Ishikawa (cell line): ENCODE measurements at regions not wholly inside any gene's neighbourhood (a gene's known extent, or its start where the extent isn't known, plus 50 kb on each side); places are given as distances from the start of the nearest gene placed in this dataset.

Experiments used
- CEBPB ChIP-seq: IDR thresholded peaks from 2 replicates; pipeline ENCODE4 v1.6.1; 2012
- CREB1 ChIP-seq: IDR thresholded peaks from 2 replicates; pipeline ENCODE4 v1.6.1; 2012; ENCODE audit warnings: low read depth
- EGR1 ChIP-seq: IDR thresholded peaks from 2 replicates; pipeline ENCODE4 v1.6.1; 2012
- EP300 ChIP-seq: IDR thresholded peaks from 2 replicates; pipeline ENCODE4 v1.6.1; 2012; ENCODE audit warnings: borderline replicate concordance
- FOXM1 ChIP-seq: IDR thresholded peaks from 2 replicates; pipeline ENCODE4 v1.6.1; 2012; ENCODE audit warnings: low read depth, borderline replicate concordance
- MAX ChIP-seq: IDR thresholded peaks from 2 replicates; pipeline ENCODE4 v1.6.1; 2012
- NFIC ChIP-seq: IDR thresholded peaks from 2 replicates; pipeline ENCODE4 v1.6.1; 2012
- RAD21 ChIP-seq: IDR thresholded peaks from 2 replicates; pipeline ENCODE4 v1.6.1; 2012; ENCODE audit warnings: low read depth
- TAF1 ChIP-seq: IDR thresholded peaks from 2 replicates; pipeline ENCODE4 v1.6.1; 2012; ENCODE audit warnings: low read depth, mild to moderate bottlenecking
- TCF12 ChIP-seq: IDR thresholded peaks from 2 replicates; pipeline ENCODE4 v1.6.1; 2012; ENCODE audit warnings: low read depth
- TEAD4 ChIP-seq: IDR thresholded peaks from 2 replicates; pipeline ENCODE4 v1.6.1; 2012
- USF1 ChIP-seq: IDR thresholded peaks from 2 replicates; pipeline ENCODE4 v1.6.1; 2012
- YY1 ChIP-seq: IDR thresholded peaks from 2 replicates; pipeline ENCODE4 v1.6.1; 2012; ENCODE audit warnings: low read depth
- ZBTB7A ChIP-seq: IDR thresholded peaks from 2 replicates; pipeline ENCODE4 v1.6.1; 2012; ENCODE audit warnings: low read depth
- TF ChIP-seq, protein P1 (sequence below): IDR thresholded peaks from 2 replicates; pipeline ENCODE4 v1.6.1; 2012; ENCODE audit warnings: low read depth, mild to moderate bottlenecking

- no peak for TF ChIP-seq CREB1
- TF ChIP-seq EGR1: no peak
- no peak for TF ChIP-seq CEBPB
- no peak for TF ChIP-seq MAX
- no peak for TF ChIP-seq USF1
- no peak for TF ChIP-seq ZBTB7A
- TF ChIP-seq FOXM1: no peak
- no peak for TF ChIP-seq EP300
- TF ChIP-seq, protein P1, sequence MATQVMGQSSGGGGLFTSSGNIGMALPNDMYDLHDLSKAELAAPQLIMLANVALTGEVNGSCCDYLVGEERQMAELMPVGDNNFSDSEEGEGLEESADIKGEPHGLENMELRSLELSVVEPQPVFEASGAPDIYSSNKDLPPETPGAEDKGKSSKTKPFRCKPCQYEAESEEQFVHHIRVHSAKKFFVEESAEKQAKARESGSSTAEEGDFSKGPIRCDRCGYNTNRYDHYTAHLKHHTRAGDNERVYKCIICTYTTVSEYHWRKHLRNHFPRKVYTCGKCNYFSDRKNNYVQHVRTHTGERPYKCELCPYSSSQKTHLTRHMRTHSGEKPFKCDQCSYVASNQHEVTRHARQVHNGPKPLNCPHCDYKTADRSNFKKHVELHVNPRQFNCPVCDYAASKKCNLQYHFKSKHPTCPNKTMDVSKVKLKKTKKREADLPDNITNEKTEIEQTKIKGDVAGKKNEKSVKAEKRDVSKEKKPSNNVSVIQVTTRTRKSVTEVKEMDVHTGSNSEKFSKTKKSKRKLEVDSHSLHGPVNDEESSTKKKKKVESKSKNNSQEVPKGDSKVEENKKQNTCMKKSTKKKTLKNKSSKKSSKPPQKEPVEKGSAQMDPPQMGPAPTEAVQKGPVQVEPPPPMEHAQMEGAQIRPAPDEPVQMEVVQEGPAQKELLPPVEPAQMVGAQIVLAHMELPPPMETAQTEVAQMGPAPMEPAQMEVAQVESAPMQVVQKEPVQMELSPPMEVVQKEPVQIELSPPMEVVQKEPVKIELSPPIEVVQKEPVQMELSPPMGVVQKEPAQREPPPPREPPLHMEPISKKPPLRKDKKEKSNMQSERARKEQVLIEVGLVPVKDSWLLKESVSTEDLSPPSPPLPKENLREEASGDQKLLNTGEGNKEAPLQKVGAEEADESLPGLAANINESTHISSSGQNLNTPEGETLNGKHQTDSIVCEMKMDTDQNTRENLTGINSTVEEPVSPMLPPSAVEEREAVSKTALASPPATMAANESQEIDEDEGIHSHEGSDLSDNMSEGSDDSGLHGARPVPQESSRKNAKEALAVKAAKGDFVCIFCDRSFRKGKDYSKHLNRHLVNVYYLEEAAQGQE: no peak
- TF ChIP-seq TAF1: no peak
- no peak for TF ChIP-seq YY1
- TF ChIP-seq TEAD4: no peak
- no peak for TF ChIP-seq NFIC
- TF ChIP-seq TCF12: no peak
- TF ChIP-seq RAD21: no peak
Measured at GRCh38 chr20:51178153-51178552, 155.2 kb upstream of the KCNG1 start.

GRCh38 chr20:51176876-51177275 lies 154.0 kb upstream of the KCNG1 start:
- TF ChIP-seq RAD21 (no peak), ZBTB7A (no peak), TAF1 (no peak), YY1 (no peak), NFIC (no peak), CEBPB (no peak), CREB1 (no peak), FOXM1 (no peak), USF1 (no peak)
- TF ChIP-seq, protein P1: no peak

GRCh38 chr20:51176446-51176845 lies 153.5 kb upstream of the KCNG1 start:
- TF ChIP-seq MAX (no peak), NFIC (no peak), TCF12 (no peak), CEBPB (no peak), CREB1 (no peak), EP300 (no peak), TEAD4 (no peak), RAD21 (no peak), YY1 (no peak), USF1 (no peak), EGR1 (no peak), ZBTB7A (no peak), FOXM1 (no peak), TAF1 (no peak)
- TF ChIP-seq, protein P1: no peak

DNA sequence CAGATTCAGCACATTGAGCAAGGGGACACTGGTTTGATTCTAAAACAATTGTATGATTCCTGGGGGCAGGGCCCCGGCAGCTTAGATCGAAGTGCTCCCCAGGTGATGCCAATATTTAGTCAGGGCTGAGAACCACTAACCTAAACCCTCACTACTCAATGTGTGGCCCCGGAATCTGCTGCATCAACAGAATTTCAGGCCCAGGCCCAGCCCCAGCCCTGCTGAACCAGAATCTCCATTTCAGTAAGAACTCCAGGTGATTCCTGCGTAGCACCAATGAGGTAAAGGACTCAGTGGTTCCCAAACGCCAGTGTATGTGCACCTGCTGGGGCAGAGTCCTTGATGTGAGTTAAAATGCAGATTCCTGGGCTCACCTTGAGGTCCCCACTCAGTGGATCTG lies 152.8 kb upstream of the KCNG1 start:
- TF ChIP-seq CREB1 (no peak), TEAD4 (no peak), EGR1 (no peak), ZBTB7A (no peak)
- TF ChIP-seq, protein P1: no peak
